Thyroid gland (tissue), 4 donors: ENCODE measurements at regions not wholly inside any gene's neighbourhood (a gene's known extent, or its start where the extent isn't known, plus 50 kb on each side); places are given as distances from the start of the nearest gene placed in this dataset.
"Not testable (repeated sequence)": the region's sequence is repeated elsewhere in the genome, so short reads cannot be mapped to it uniquely, and the experiment has no call there.

Experiments used
- DNase-seq, 2 donors: peaks; one replicate each; pipeline ENCODE4 v3.0.0-alpha.2; 2019
- H3K27ac ChIP-seq, 3 donors: fragments of 200-600 bp; sonication (generic); 1 replicate in 2 of 3; 2 replicates in 1 of 3; pipeline ENCODE4 v1.5.1; 2016 to 2019; ENCODE audit warnings: mild to moderate bottlenecking in 1 of 3, moderate library complexity in 1 of 3
- H3K27me3 ChIP-seq: fragments of 200-600 bp; sonication (generic); one replicate; pipeline ENCODE4 v1.5.1; 2019
- H3K36me3 ChIP-seq, 2 donors: fragments of 200-600 bp; sonication (generic); one replicate each; pipeline ENCODE4 v1.5.1; 2016 to 2019
- H3K4me1 ChIP-seq, 2 donors: fragments of 200-600 bp; sonication (generic); one replicate each; pipeline ENCODE4 v1.5.1; 2017 to 2019
- H3K4me3 ChIP-seq, 3 donors: fragments of 200-600 bp; sonication (generic); replicated peaks in 1 of 3; 1 replicate in 2 of 3; 2 replicates in 1 of 3; pipeline ENCODE4 v1.5.1; 2016; ENCODE audit warnings: mild to moderate bottlenecking in 1 of 3
- H3K9me3 ChIP-seq: fragments of 200-600 bp; sonication (generic); one replicate; pipeline ENCODE4 v1.5.1; 2017
- CTCF ChIP-seq, 6 experiments: fragments of 200-600 bp in 3 of 6; fragments of 450-650 bp in 3 of 6; sonication (generic) in 3 of 6; IDR thresholded peaks; one replicate each; pipeline ENCODE4 v1.5.1; 2016 to 2019; ENCODE audit warnings: antibody characterized with exemption in 6 of 6, mild to moderate bottlenecking in 2 of 6, inconsistent platforms in 1 of 6, moderate library complexity in 1 of 6
- POLR2A ChIP-seq, 2 donors: fragments of 450-650 bp; IDR thresholded peaks; one replicate each; pipeline ENCODE4 v1.6.1; 2017; ENCODE audit warnings: antibody characterized with exemption in 2 of 2, mild to moderate bottlenecking in 2 of 2, moderate library complexity in 1 of 2
- WGBS, 2 donors: methylation state at CpG; one replicate each; pipeline ENCODE4 v1.1.5; 2017; 5-methylcytosine and 5-hydroxymethylcytosine counted together
- intact Hi-C: fragments of 100-400 bp; cut with DNase I; formaldehyde crosslinking; loops from one replicate; pipeline ENCODE4 v1.15.1; 2023

- Histone ChIP-seq H3K9me3 (no peaks in the 10 kb centered on the region), H3K36me3 (no peaks in the 10 kb centered on the region), H3K27ac (no peak overlapping the region), H3K4me3 (no peak overlapping the region), H3K27me3 (no peaks in the 10 kb centered on the region), H3K4me1 (peaks cover 0 to 4% of the 10 kb centered on the region in 2 donors)
- peak; percentile 90 to 91 for DNase-seq
- intact Hi-C loops: loop anchor here (5.0 kb wide), 3 partner anchors 122 to 287 kb away; no protein-coding TSS in a partner anchor
- no peak for TF ChIP-seq POLR2A (IDR thresholded peaks at IDR 0.05)
- peak; percentile 22 to 89 (median 68) for TF ChIP-seq CTCF (IDR thresholded peaks at IDR 0.05)
- 30 to 51% methylated on average over 10 to 16 of the region's 16 CpGs for WGBS, 2 donors
Observed at GRCh38 chr15:31200735-31201151, 99.2 kb upstream of the TRPM1 start.

GRCh38 chr15:31202953-31203352, 101.4 kb upstream of the TRPM1 start:
- 84 to 93% methylated on average over 8 of the region's 8 CpGs for WGBS, 2 donors
- intact Hi-C loops: loop anchor here (5.0 kb wide), 3 partner anchors 119 to 284 kb away; no protein-coding TSS in a partner anchor

GRCh38 chr15:31203999-31204398, 102.5 kb upstream of the TRPM1 start:
- H3K27ac ChIP-seq: no peak overlapping the region
- intact Hi-C loops: loop anchor here (5.0 kb wide), 3 partner anchors 118 to 283 kb away; no protein-coding TSS in a partner anchor
- no peaks in the 10 kb centered on the region for H3K9me3 ChIP-seq
- no peaks in the 10 kb centered on the region for H3K36me3 ChIP-seq
- H3K4me1 ChIP-seq: peaks cover 0 to 4% of the 10 kb centered on the region in 2 donors
- no peaks in the 10 kb centered on the region for H3K27me3 ChIP-seq
- 84 to 94% methylated on average over 8 of the region's 8 CpGs for WGBS, 2 donors
- no peak for TF ChIP-seq CTCF (IDR thresholded peaks at IDR 0.05)
- no peak for TF ChIP-seq POLR2A (IDR thresholded peaks at IDR 0.05)
- H3K4me3 ChIP-seq: no peak overlapping the region
- no peak for DNase-seq

More at GRCh38 chr15:31202953-31203352, 101.4 kb upstream of the TRPM1 start:
- Histone ChIP-seq H3K36me3 (no peaks in the 10 kb centered on the region), H3K9me3 (no peaks in the 10 kb centered on the region), H3K27ac (no peak overlapping the region), H3K27me3 (no peaks in the 10 kb centered on the region), H3K4me1 (peaks cover 0 to 4% of the 10 kb centered on the region in 2 donors), H3K4me3 (no peak overlapping the region)
- TF ChIP-seq POLR2A (IDR thresholded peaks at IDR 0.05) (no peak), CTCF (IDR thresholded peaks at IDR 0.05) (no peak)
- DNase-seq: no peak

- Histone ChIP-seq H3K4me1 (no peaks in the 10 kb centered on the region), H3K4me3 (no peak overlapping the region), H3K36me3 (no peaks in the 10 kb centered on the region), H3K27me3 (no peaks in the 10 kb centered on the region), H3K27ac (no peak overlapping the region), H3K9me3 (no peaks in the 10 kb centered on the region)
- intact Hi-C loops: no loop called here
- 73 to 81% methylated on average over 11 of the region's 14 CpGs for WGBS, 2 donors
- DNase-seq: peak in 1 of 2 donors; percentile 42
- TF ChIP-seq POLR2A (IDR thresholded peaks at IDR 0.05) (no peak), CTCF (IDR thresholded peaks at IDR 0.05) (peak in 4 of 6 experiments; percentile 21 to 42 (median 32))
Observed at GRCh38 chr15:31206386-31207181, 105.1 kb upstream of the TRPM1 start.

GRCh38 chr15:31207246-31207645, 105.7 kb upstream of the TRPM1 start:
- WGBS, 2 donors: 91 to 92% methylated on average over 2 of the region's 2 CpGs
- Histone ChIP-seq H3K36me3 (no peaks in the 10 kb centered on the region), H3K4me3 (no peak overlapping the region), H3K9me3 (no peaks in the 10 kb centered on the region), H3K27me3 (no peaks in the 10 kb centered on the region), H3K4me1 (no peaks in the 10 kb centered on the region), H3K27ac (no peak overlapping the region)
- intact Hi-C loops: no loop called here
- no peak for DNase-seq
- TF ChIP-seq POLR2A (IDR thresholded peaks at IDR 0.05) (no peak), CTCF (IDR thresholded peaks at IDR 0.05) (no peak)

- H3K36me3 ChIP-seq, H3K27me3 ChIP-seq, H3K4me3 ChIP-seq, DNase-seq, H3K27ac ChIP-seq, intact Hi-C loops, H3K9me3 ChIP-seq, H3K4me1 ChIP-seq: not testable (repeated sequence)
- WGBS, 2 donors: 96 to 100% methylated on average over 1 of the region's 1 CpG
Observed at GRCh38 chr15:31207861-31208260, 106.3 kb upstream of the TRPM1 start.
